Naive B cell (primary cell): ENCODE measurements at regions not wholly inside any gene's neighbourhood (a gene's known extent, or its start where the extent isn't known, plus 50 kb on each side); places are given as distances from the start of the nearest gene placed in this dataset.
A peak's percentile ranks its signal among the peaks of the same experiment; 100 is the strongest.

ENCODE experiments used
- ATAC-seq, 2 donors: fragments of 150-1000 bp; cut with Tn5 transposase; 2 replicates each; pipeline ENCODE4 v1.10.0; 2021; ENCODE audit warnings: low read depth in 2 of 2, mild to moderate bottlenecking in 2 of 2, moderate library complexity in 2 of 2
- DNase-seq: peaks from one replicate; pipeline ENCODE4 v3.0.0; 2022
- H3K27ac Mint-ChIP-seq, 6 donors: one replicate each; pipeline ENCODE4 v1.8.0; 2020 to 2022; ENCODE audit warnings: mild to moderate bottlenecking in 6 of 6, mixed read lengths in 6 of 6, moderate library complexity in 5 of 6, inconsistent platforms in 2 of 6
- H3K27me3 Mint-ChIP-seq, 3 donors: one replicate each; pipeline ENCODE4 v1.8.0; 2021 to 2022; ENCODE audit warnings: mixed read lengths in 3 of 3, mild to moderate bottlenecking in 1 of 3
- H3K36me3 Mint-ChIP-seq, 2 donors: one replicate each; pipeline ENCODE4 v1.8.0; 2020 to 2022; ENCODE audit warnings: mixed read lengths in 2 of 2, inconsistent platforms in 1 of 2, mild to moderate bottlenecking in 1 of 2
- H3K4me1 Mint-ChIP-seq, 3 donors: one replicate each; pipeline ENCODE4 v1.8.0; 2020 to 2022; ENCODE audit warnings: mixed read lengths in 3 of 3, inconsistent platforms in 1 of 3, mild to moderate bottlenecking in 1 of 3, moderate library complexity in 1 of 3
- H3K4me3 Mint-ChIP-seq, 8 donors: one replicate each; pipeline ENCODE4 v1.8.0; 2020 to 2022; ENCODE audit warnings: mild to moderate bottlenecking in 8 of 8, mixed read lengths in 8 of 8, moderate library complexity in 8 of 8, inconsistent platforms in 2 of 8
- H3K9me3 Mint-ChIP-seq, 7 donors: one replicate each; pipeline ENCODE4 v1.8.0; 2020 to 2022; ENCODE audit warnings: mixed read lengths in 7 of 7, mild to moderate bottlenecking in 5 of 7, inconsistent platforms in 2 of 7, moderate library complexity in 1 of 7

DNA sequence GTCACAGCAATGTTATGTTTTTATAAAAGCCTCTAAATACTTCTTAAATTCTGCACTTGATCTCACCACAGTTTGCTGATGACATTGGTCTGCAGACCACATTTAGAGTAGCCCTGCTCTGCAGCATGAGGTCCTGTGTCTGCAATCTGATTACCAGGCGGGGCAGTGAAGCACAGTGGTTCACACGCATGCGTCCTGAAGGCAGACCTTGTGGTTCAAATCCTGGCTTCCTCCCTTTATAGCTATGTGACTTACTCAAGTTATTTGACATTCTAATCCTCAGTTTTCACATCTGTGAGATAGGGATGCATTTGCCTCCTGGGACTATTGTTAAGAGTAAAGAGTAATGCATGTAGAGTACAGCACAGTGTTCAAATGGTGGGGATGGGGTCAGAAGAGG is 50.3 kb downstream of the BMAL2 start:
- no peak overlapping the region for H3K27ac Mint-ChIP-seq
- no peak for ATAC-seq
- no peaks in the 10 kb centered on the region for H3K9me3 Mint-ChIP-seq
- no peaks in the 10 kb centered on the region for H3K36me3 Mint-ChIP-seq
- no peak overlapping the region for H3K4me3 Mint-ChIP-seq
- DNase-seq: no peak
- no peaks in the 10 kb centered on the region for H3K27me3 Mint-ChIP-seq
- H3K4me1 Mint-ChIP-seq: no peaks in the 10 kb centered on the region

DNA sequence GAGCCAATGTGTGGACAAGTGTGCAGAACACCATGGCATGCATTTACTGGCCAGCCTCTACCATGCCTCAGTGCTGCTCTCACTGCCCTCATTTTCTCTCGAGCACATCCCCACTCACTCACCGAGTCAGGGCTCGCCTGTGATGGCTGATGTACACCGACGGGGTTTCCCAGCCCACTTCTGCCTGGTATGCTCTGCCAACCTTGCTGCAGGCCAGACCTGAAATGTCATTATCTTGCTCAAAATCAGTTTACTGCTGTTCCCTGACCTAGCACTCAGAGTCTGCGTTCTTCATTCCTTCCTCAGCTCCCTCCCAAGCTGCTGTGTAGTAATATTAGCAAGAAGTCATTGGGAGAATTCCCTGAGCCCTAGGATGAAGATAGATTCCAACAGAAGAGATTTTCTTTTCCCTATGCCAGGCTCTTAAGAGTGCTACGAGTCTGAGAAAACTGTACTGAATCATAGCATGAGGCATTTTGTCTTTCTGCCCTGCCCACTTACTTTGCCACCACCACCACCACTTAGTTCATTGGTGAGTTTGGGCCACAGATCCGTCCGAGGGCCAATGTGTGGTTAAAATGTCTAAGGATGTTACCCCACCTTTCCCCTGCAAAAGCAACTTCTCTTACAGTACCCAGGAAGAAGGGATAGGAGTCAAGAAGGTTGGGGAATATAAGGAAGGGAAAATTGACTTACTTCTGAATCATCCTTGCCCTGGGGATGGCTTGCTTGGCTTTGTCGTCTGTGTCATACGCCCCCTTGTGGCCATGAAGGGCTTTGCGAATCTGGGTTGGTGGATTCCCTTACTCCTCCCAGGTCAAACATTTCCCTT is 51.0 kb downstream of the BMAL2 start:
- Mint-ChIP-seq H3K27ac (peak overlapping the region in 1 of 6 donors; percentile 78), H3K9me3 (no peaks in the 10 kb centered on the region), H3K27me3 (no peaks in the 10 kb centered on the region), H3K4me1 (no peaks in the 10 kb centered on the region), H3K36me3 (no peaks in the 10 kb centered on the region), H3K4me3 (no peak overlapping the region)
- ATAC-seq (peak in 1 of 2 donors; percentile 28), DNase-seq (peak; percentile 14)

DNA sequence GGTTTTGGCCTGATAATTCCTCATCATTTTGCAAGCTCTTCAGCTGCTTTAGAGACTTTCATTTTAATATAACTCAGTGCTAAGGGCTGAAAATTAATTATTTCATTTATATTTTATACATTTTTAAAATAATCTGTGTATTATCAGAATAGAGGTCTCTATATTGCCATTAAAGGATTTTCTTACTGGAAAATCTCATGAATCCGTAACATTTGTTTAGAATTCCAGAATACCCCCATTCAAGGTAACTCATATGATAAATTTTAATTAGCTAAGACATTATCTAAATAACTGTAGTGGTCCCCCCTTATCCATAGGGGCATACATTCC is 51.6 kb downstream of the BMAL2 start:
- Mint-ChIP-seq H3K36me3 (no peaks in the 10 kb centered on the region), H3K9me3 (no peaks in the 10 kb centered on the region), H3K27ac (no peak overlapping the region), H3K4me3 (no peak overlapping the region), H3K27me3 (no peaks in the 10 kb centered on the region), H3K4me1 (no peaks in the 10 kb centered on the region)
- ATAC-seq (no peak), DNase-seq (no peak)

DNA sequence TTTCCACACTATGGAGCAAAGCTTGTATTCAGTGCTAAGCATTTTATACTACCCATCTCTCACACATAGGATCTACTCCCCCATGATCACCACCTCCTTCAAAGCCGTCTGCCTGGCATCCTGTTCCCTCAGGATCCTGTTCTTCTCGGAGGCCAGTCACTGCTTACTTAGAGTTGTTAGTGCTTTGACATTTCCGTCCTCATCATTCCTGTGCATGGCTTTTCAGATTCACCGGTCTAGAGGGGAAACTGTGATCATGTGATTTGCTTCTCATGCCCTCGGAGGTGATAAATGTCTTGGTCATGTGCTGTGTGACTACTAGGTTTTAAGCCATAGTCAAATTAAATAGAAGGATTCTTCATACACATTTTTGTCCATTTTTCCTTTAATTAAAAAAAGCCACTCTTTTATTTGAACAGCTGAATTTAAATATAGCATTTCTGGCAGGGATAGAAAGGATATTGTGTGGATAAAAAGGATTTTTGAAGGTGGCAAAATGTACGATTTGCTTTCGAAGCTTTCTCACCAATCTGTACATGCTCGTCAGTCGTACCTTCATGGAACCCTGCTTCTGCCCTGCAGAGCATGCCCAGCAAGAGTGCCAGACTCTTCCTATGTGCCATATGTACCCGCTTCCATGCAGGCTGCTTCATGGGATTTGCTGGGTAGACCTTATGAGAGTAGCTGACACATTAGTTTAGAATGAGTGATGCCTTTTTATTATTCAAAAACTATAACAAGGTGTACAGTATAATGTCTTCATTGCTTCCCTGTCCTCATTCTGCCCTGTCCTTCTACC is 53.3 kb downstream of the BMAL2 start:
- Mint-ChIP-seq H3K27ac (no peak overlapping the region), H3K27me3 (no peaks in the 10 kb centered on the region), H3K4me3 (no peak overlapping the region), H3K36me3 (no peaks in the 10 kb centered on the region), H3K9me3 (no peaks in the 10 kb centered on the region), H3K4me1 (no peaks in the 10 kb centered on the region)
- no peak for ATAC-seq
- no peak for DNase-seq

DNA sequence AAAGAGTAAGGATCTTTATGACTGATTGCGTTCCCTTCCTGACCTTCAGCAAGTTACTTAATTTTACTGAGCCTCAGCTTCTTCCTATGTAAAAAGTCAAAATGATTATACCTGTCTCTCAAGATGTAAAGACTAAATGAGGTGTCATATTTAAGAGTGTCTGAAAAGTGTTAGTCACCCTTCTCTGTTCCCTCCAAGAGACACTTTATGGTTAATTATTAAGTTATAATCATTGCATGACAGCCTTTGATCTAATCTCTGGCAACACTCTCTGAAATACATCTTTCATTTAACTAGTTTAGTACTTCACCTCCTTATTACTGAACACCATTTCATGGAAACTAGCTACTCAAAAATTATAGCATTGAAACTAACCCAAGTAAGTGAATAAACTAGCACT is 54.8 kb downstream of the BMAL2 start:
- no peak for DNase-seq
- no peaks in the 10 kb centered on the region for H3K36me3 Mint-ChIP-seq
- H3K4me1 Mint-ChIP-seq: no peaks in the 10 kb centered on the region
- H3K4me3 Mint-ChIP-seq: no peak overlapping the region
- no peaks in the 10 kb centered on the region for H3K27me3 Mint-ChIP-seq
- no peak overlapping the region for H3K27ac Mint-ChIP-seq
- no peak for ATAC-seq
- H3K9me3 Mint-ChIP-seq: no peaks in the 10 kb centered on the region

DNA sequence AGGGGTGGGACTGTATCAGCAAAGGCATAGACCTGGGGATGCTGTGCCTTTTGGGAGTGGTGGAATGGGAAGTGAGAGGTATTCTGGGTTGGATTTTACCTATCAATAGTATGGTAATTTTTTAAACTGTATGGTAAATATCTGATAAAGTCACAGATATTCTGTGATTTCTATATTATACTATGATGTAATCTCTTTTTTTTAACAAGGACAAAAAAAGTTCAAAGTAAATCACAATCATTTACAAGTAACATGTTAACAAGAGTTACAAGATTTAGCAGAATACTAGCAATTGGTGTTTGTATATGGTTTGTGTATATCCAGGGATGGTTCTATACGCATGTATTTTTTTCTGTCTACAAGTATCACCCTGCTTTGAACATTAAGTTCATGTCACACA is 56.0 kb downstream of the BMAL2 start:
- Mint-ChIP-seq H3K4me1 (no peaks in the 10 kb centered on the region), H3K27me3 (no peaks in the 10 kb centered on the region), H3K9me3 (no peaks in the 10 kb centered on the region), H3K4me3 (no peak overlapping the region), H3K36me3 (no peaks in the 10 kb centered on the region), H3K27ac (peak overlapping the region in 1 of 6 donors; percentile 30)
- DNase-seq (no peak), ATAC-seq (no peak)

DNA sequence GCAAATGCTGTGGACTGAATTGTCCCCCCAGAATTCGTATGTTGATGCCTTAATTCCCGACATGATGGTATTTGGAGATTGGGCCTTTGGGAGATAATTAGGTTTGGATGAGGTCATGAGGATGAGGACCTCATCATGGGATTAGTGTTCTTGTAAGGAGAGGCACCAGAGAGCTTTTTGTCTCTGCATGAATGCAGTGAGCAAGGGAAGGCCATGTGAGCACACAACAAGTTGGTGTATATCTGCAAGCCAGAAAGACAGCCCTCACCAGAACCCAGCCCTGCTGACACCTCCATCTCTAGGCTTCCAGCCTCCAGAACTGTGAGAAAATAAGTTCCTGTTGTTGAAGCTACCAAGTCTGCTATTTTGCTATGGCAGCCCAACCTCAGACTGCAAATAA is 51.9 kb upstream of the SMCO2 start:
- Mint-ChIP-seq H3K27ac (no peak overlapping the region), H3K9me3 (no peaks in the 10 kb centered on the region), H3K4me3 (no peak overlapping the region), H3K27me3 (no peaks in the 10 kb centered on the region), H3K36me3 (no peaks in the 10 kb centered on the region), H3K4me1 (no peaks in the 10 kb centered on the region)
- no peak for ATAC-seq
- DNase-seq: no peak

DNA sequence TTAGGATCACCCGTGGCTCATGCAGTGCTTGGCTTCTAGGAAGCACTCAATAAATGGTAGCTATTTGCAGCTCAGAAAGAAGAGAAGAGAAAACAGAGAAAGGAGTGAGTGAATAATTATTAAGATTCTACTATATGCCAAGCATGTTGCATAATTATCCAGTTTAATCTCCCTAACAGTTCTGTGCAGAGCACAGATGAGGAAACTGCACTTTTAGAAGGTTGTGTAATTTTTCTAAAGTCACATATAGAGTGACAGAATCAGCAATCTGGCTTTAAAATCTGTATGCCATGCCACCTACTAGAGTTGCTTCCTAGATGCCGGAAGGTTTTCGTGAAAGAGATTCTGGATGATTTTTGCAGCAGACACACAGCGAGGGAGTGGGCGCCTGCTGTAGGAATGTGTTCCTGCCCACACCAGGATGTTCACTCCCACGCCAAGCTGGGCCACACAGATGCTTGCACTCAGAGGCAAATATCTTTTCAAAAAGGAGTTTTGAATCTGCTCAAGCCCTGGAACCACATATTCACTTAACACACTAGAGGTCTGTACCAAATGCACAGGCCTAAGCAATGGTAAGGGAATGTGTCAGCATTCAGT is 50.2 kb upstream of the SMCO2 start:
- peak overlapping the region in 2 of 6 donors; percentile 58 to 71 for H3K27ac Mint-ChIP-seq
- no peak overlapping the region for H3K4me3 Mint-ChIP-seq
- DNase-seq (no peak), ATAC-seq (no peak)
- no peaks in the 10 kb centered on the region for H3K27me3 Mint-ChIP-seq
- H3K4me1 Mint-ChIP-seq: no peaks in the 10 kb centered on the region
- H3K9me3 Mint-ChIP-seq: no peaks in the 10 kb centered on the region
- H3K36me3 Mint-ChIP-seq: no peaks in the 10 kb centered on the region
